K562 (cell line): ENCODE measurements at regions not wholly inside any gene's neighbourhood (a gene's known extent, or its start where the extent isn't known, plus 50 kb on each side); places are given as distances from the start of the nearest gene placed in this dataset.

Experiments used
- ATAC-seq: fragments of 200-7000 bp; cut with Tn5 transposase; 3 replicates; pipeline ENCODE4 v1.9.1; 2020; ENCODE audit warnings: moderate library complexity
- BruUV-seq: library from RNA; stranded (reverse); fragments of 400-500 nt; replicated peaks from 2 replicates; lab custom pipeline; 2021; lab: Mats Ljungman, UMichigan
- CTCF ChIA-PET: fragments of 300-600 bp; formaldehyde crosslinking; extraction: SDS; loops from one replicate; lab custom pipeline; 2021; ENCODE audit warnings: low intra/inter-chr PET ratio; lab: Yijun Ruan, JAX
- POLR2A ChIA-PET: fragments of 300-600, 350-650 bp; sonication (Branson Sonifier 250); formaldehyde crosslinking; extraction: SDS; loops from one replicate; lab custom pipeline; 2021; ENCODE audit warnings: antibody characterized with exemption, inconsistent platforms; lab: Yijun Ruan, JAX
- DNase-seq, 4 experiments: peaks; one replicate each; pipeline versions ENCODE4 v3.0.0 to v3.0.0-alpha.2; 2011 to 2018; ENCODE audit warnings: low spot score in 3 of 4, mixed read lengths in 3 of 4; ENCODE audit errors: extremely low read depth in 1 of 4
- FAIRE-seq: peaks from 2 replicates; lab custom pipeline; 2011; peaks lifted over from hg19 to GRCh38; lab: Jason Lieb, UNC
- H2AFZ ChIP-seq: 2 replicates; pipeline ENCODE4 v1.6.0; 2011; ENCODE audit warnings: low read depth, low read length, control low read depth, inconsistent platforms
- H3K27ac ChIP-seq: fragments of 200-600 bp; 3 replicates; pipeline ENCODE4 v1.8.0; 2011; ENCODE audit warnings: low read depth, mild to moderate bottlenecking, control low read depth, inconsistent platforms, low read length, moderate library complexity, mixed read lengths; ENCODE audit errors: extremely low read depth
- H3K27me3 ChIP-seq, 2 experiments: fragments of 300-600 bp in 1 of 2; 2 replicates in 1 of 2; 3 replicates in 1 of 2; pipeline versions ENCODE4 v1.6.0 to v1.8.0; 2011; ENCODE audit warnings: inconsistent platforms in 2 of 2, low read length in 2 of 2, mild to moderate bottlenecking in 1 of 2, mixed read lengths in 1 of 2, moderate library complexity in 1 of 2; ENCODE audit not compliant: control insufficient read depth in 2 of 2, insufficient read depth in 2 of 2
- H3K36me3 ChIP-seq: fragments of 300-600 bp; 3 replicates; pipeline ENCODE4 v1.8.0; 2011; ENCODE audit warnings: mild to moderate bottlenecking, low read length, inconsistent platforms; ENCODE audit not compliant: control insufficient read depth, insufficient read depth
- H3K4me1 ChIP-seq, 2 experiments: fragments of 200-600 bp in 1 of 2; replicated peaks in 1 of 2; 2 replicates in 1 of 2; 3 replicates in 1 of 2; pipeline versions ENCODE4 v1.5.1 to v1.8.0; 2011; ENCODE audit warnings: inconsistent platforms in 2 of 2, low read length in 2 of 2, mild to moderate bottlenecking in 1 of 2, mixed read lengths in 1 of 2, moderate library complexity in 1 of 2; ENCODE audit not compliant: control insufficient read depth in 2 of 2, insufficient read depth in 2 of 2
- H3K4me2 ChIP-seq: 2 replicates; pipeline ENCODE4 v1.6.1; 2011; ENCODE audit warnings: low read length, control low read depth, inconsistent platforms, mixed read lengths; ENCODE audit not compliant: insufficient read depth
- H3K4me3 ChIP-seq: fragments of 200-600 bp; sonication (generic), shearing (Covaris generic); 2 replicates; pipeline ENCODE4 v1.5.1; 2016; ENCODE audit warnings: control low read depth, inconsistent platforms
- H3K79me2 ChIP-seq: fragments of 200-600 bp; 3 replicates; pipeline ENCODE4 v1.8.0; 2011; ENCODE audit warnings: low read length, inconsistent platforms; ENCODE audit not compliant: control insufficient read depth, insufficient read depth
- H3K9ac ChIP-seq, 2 experiments: 2 replicates each; pipeline versions ENCODE4 v1.6.0 to v1.6.1; 2011; ENCODE audit warnings: low read depth in 2 of 2, low read length in 2 of 2, control low read depth in 1 of 2, inconsistent platforms in 1 of 2, mild to moderate bottlenecking in 1 of 2, mixed read lengths in 1 of 2; ENCODE audit not compliant: insufficient read depth in 1 of 2
- H3K9me1 ChIP-seq: one replicate; pipeline ENCODE4 v1.6.0; 2011; ENCODE audit warnings: inconsistent platforms, mild to moderate bottlenecking, low read length, moderate library complexity; ENCODE audit not compliant: control insufficient read depth, insufficient read depth
- H3K9me3 ChIP-seq: replicated peaks from 2 replicates; pipeline ENCODE4 v1.5.1; 2011; ENCODE audit warnings: low read depth, low read length, inconsistent platforms; ENCODE audit not compliant: control insufficient read depth, insufficient read depth
- H4K20me1 ChIP-seq: replicated peaks from 2 replicates; pipeline ENCODE4 v1.6.1; 2011; ENCODE audit warnings: low read length, inconsistent platforms, mixed read lengths; ENCODE audit not compliant: control insufficient read depth, insufficient read depth
- ATF1 ChIP-seq, 2 experiments: fragments of 450-650 bp in 1 of 2; IDR thresholded peaks; 2 replicates each; pipeline ENCODE4 v1.6.1; 2016; ENCODE audit warnings: missing compliant biosample characterization in 1 of 2, missing genetic modification characterization in 1 of 2
- CBX8 ChIP-seq: fragments of 200-600 bp; sonication (generic); IDR thresholded peaks from 2 replicates; pipeline ENCODE4 v1.6.1; 2012; ENCODE audit warnings: borderline replicate concordance, mixed run types, low read depth, mild to moderate bottlenecking, moderate library complexity, mixed read lengths, low read length, control low read depth, inconsistent platforms; ENCODE audit not compliant: poor library complexity, severe bottlenecking; ENCODE audit errors: extremely low read depth
- CEBPB ChIP-seq: fragments of 450-650 bp; IDR thresholded peaks from 2 replicates; pipeline ENCODE4 v1.6.1; 2016; ENCODE audit warnings: missing genetic modification characterization, missing compliant biosample characterization
- CTCFL ChIP-seq: IDR thresholded peaks from 2 replicates; pipeline ENCODE4 v1.6.1; 2011; ENCODE audit warnings: borderline replicate concordance, low read depth, mild to moderate bottlenecking, moderate library complexity, low read length; ENCODE audit not compliant: insufficient read depth, poor library complexity, severe bottlenecking
- HIVEP1 ChIP-seq: fragments of 250-450 bp; sonication (Bioruptor Pico); IDR thresholded peaks from 2 replicates; pipeline ENCODE4 v1.4.0; 2020; ENCODE audit warnings: mild to moderate bottlenecking
- PATZ1 ChIP-seq: fragments of 250-450 bp; sonication (Bioruptor Pico); IDR thresholded peaks from 2 replicates; pipeline ENCODE4 v1.5.0; 2020; ENCODE audit warnings: mild to moderate bottlenecking, borderline replicate concordance
- ZC3H11A ChIP-seq: IDR thresholded peaks from 2 replicates; pipeline ENCODE4 v1.6.1; 2012; ENCODE audit warnings: low read depth, low read length, improper control_type of control experiment
- ZKSCAN3 ChIP-seq: fragments of 250-450 bp; sonication (Bioruptor Pico); IDR thresholded peaks from 2 replicates; pipeline ENCODE4 v1.4.0; 2020
- ZNF121 ChIP-seq: sonication (generic); formaldehyde crosslinking; conservative IDR thresholded peaks from 2 replicates; pipeline ENCODE4 v1.8.0; 2022; ENCODE audit warnings: missing genetic modification reagents
- ZNF253 ChIP-seq: fragments of 250-450 bp; sonication (Bioruptor Pico); conservative IDR thresholded peaks from 2 replicates; pipeline ENCODE4 v1.6.1; 2021; ENCODE audit warnings: mild to moderate bottlenecking
- ZNF311 ChIP-seq: fragments of 250-450 bp; sonication (Bioruptor Pico); IDR thresholded peaks from 2 replicates; pipeline ENCODE4 v1.4.0; 2020; ENCODE audit warnings: mild to moderate bottlenecking, moderate library complexity
- ZNF347 ChIP-seq: fragments of 450-650 bp; formaldehyde crosslinking; IDR thresholded peaks from 2 replicates; pipeline ENCODE4 v1.4.0; 2020; ENCODE audit warnings: low read depth, mild to moderate bottlenecking, moderate library complexity
- ZNF354B ChIP-seq: fragments of 250-450 bp; sonication (Bioruptor Pico); IDR thresholded peaks from 2 replicates; pipeline ENCODE4 v1.4.0; 2020
- ZNF583 ChIP-seq: fragments of 250-450 bp; sonication (Bioruptor Pico); IDR thresholded peaks from 2 replicates; pipeline ENCODE4 v1.4.0; 2020
- ZNF584 ChIP-seq: fragments of 200-800 bp; sonication (Bioruptor generic); IDR thresholded peaks from 2 replicates; pipeline ENCODE4 v1.6.1; 2016; ENCODE audit warnings: low read depth, mild to moderate bottlenecking, missing genetic modification characterization, missing compliant biosample characterization
- ZNF695 ChIP-seq: fragments of 450-650 bp; formaldehyde crosslinking; IDR thresholded peaks from 2 replicates; pipeline ENCODE4 v1.4.0; 2020; ENCODE audit warnings: mild to moderate bottlenecking, moderate library complexity
- WGBS: fragments of 100-300 bp; shearing (Covaris generic); methylation state at CpG from one replicate; pipeline ENCODE4 v1.1.6; 2016; ENCODE audit warnings: low coverage, mixed read lengths; ENCODE audit not compliant: insufficient coverage; ENCODE audit errors: missing lambda C conversion rate; 5-methylcytosine and 5-hydroxymethylcytosine counted together
- in situ Hi-C: fragments of 300-500 bp; cut with MboI; formaldehyde crosslinking; loops from 4 replicates; pipeline ENCODE4 v1.15.0; 2018; ENCODE audit warnings: inconsistent platforms, mixed read lengths
- intact Hi-C: fragments of 100-400 bp; cut with micrococcal nuclease; formaldehyde crosslinking; loops from 2 replicates; pipeline ENCODE4 v1.14.2; 2022
- TF ChIP-seq, protein P1 (sequence below), 2 experiments: IDR thresholded peaks in 1 of 2; conservative IDR thresholded peaks in 1 of 2; 2 replicates each; pipeline ENCODE4 v1.6.1; 2016; ENCODE audit warnings: low read depth in 2 of 2, mild to moderate bottlenecking in 1 of 2, missing compliant biosample characterization in 1 of 2, missing genetic modification characterization in 1 of 2, moderate library complexity in 1 of 2

DNA sequence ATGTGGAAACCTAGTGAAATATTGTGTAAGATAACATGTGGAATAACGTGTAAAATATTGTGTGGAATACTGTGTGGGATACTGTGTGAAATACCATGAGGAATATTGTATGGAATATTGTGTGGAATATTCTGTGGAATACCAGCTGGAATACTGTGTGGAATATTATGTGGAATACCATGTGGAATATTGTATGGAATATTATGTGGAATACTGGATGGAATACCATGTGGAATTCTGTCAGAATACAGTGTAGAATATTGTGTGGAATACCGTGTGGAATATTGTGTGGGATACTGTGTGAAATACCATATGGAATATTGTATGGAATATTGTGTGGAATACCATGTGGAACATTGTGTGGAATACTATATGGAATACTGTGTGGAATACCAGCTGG is 134.6 kb upstream of the CHST15 start:
- Histone ChIP-seq H3K4me1 (no peaks in the 10 kb centered on the region), H2AFZ (no peak overlapping the region), H3K4me2 (no peak overlapping the region), H3K36me3 (no peaks in the 10 kb centered on the region), H4K20me1 (no peaks in the 10 kb centered on the region), H3K9ac (no peak overlapping the region), H3K4me3 (no peak overlapping the region), H3K79me2 (no peaks in the 10 kb centered on the region), H3K27me3 (peaks cover 0 to 6% of the 10 kb centered on the region in 2 experiments; a peak in 2 of 5 replicates), H3K9me1 (no peaks in the 10 kb centered on the region), H3K9me3 (peaks cover 15% of the 10 kb centered on the region), H3K27ac (no peak overlapping the region)
- ATAC-seq (no peak), FAIRE-seq (no peak), DNase-seq (no peak)
- intact Hi-C loops, result no loop called here
- ChIA-PET CTCF (no interaction called here), POLR2A (no interaction called here)
- WGBS, result 0% methylated on average over 2 of the region's 2 CpGs
- BruUV-seq, result no TSS peak
- in situ Hi-C loops, result no loop called here
- TF ChIP-seq ZNF583 (CRISPR knock-in tag) (no peak), ZC3H11A (no peak), CEBPB (no peak), ATF1 (CRISPR knock-in tag; IDR thresholded peaks at IDR 0.05) (no peak), ATF1 (tag; IDR thresholded peaks at IDR 0.05) (no peak), CTCFL (no peak), ZNF121 (no peak), ZKSCAN3 (CRISPR knock-in tag) (no peak), HIVEP1 (CRISPR knock-in tag) (no peak), ZNF354B (CRISPR knock-in tag) (no peak), ZNF253 (CRISPR knock-in tag) (no peak), ZNF347 (CRISPR knock-in tag) (no peak), ZNF584 (CRISPR knock-in tag) (no peak), PATZ1 (CRISPR knock-in tag) (no peak), CBX8 (no peak), ZNF695 (CRISPR knock-in tag) (no peak), ZNF311 (CRISPR knock-in tag) (no peak)
- TF ChIP-seq, protein P1, sequence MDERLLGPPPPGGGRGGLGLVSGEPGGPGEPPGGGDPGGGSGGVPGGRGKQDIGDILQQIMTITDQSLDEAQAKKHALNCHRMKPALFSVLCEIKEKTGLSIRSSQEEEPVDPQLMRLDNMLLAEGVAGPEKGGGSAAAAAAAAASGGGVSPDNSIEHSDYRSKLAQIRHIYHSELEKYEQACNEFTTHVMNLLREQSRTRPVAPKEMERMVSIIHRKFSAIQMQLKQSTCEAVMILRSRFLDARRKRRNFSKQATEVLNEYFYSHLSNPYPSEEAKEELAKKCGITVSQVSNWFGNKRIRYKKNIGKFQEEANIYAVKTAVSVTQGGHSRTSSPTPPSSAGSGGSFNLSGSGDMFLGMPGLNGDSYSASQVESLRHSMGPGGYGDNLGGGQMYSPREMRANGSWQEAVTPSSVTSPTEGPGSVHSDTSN (CRISPR knock-in tag; IDR thresholded peaks at IDR 0.05; ENCODE audit: low read depth), result no peak
- TF ChIP-seq, protein P1 (tag; conservative IDR thresholded peaks at IDR 0.05; ENCODE audit: low read depth), result no peak
